ENCODE measurements at regions not wholly inside any gene's neighbourhood (a gene's known extent, or its start where the extent isn't known, plus 50 kb on each side); places are given as distances from the start of the nearest gene placed in this dataset.

DNA sequence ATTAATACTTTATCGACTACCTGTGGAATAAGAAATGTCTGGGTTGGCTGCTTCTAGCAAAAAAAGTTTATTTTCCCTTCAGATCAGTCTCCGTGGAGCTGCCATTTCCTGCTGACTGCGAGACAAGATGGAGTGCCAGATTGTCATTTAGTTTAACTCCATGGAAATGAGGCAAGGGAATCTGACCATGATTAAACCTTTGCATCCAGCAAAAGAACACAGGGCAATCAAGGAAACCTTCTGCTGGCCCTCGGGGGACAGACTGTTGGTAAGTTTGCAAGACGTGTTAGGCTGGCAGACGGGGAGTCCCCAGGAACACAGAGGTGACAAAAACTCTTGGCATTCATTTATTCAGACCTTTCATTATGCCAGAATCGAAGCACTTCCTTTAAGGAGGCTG lies 52.2 kb upstream of the SPACA1 start:
- DNase-seq, result no peak

DNA sequence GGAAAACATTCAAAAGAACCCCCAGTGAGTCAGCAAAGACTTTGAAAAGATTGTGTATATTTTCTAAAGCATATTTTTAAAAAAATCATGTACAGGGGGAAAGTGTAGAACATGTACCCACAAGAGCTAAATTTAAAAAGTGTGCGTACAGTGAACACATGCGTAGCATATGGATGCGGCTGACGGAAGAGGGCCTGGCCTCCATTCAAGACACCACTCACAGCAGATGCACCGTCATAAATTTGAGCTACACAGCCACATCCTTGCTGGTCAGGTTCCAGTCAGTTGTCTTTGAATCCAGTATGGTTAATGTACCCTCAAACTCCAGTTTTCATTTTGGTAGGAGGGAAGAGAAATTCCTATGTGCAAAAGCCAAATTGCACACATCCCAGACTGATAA lies 54.3 kb upstream of the SPACA1 start:
- no peak for DNase-seq

DNA sequence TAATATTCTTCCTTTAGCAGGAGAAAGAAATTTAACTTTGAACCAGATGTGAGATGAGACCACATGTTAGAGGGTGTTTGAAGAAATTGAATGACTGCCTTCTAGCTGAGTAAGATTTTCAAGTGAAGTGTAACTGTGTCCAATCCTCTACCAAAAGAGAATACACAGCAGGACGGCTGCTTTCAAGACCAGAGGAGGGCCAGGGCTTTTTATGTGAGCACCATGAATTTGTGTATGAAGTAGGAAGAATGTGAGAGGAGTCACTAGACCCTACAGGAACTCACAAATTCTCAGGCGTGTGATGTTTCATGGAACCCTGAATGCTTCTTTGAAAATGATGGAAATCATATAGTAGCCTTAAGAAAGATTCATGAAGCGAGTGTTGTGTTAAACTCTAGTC lies 56.8 kb upstream of the SPACA1 start:
- DNase-seq, result no peak

DNA sequence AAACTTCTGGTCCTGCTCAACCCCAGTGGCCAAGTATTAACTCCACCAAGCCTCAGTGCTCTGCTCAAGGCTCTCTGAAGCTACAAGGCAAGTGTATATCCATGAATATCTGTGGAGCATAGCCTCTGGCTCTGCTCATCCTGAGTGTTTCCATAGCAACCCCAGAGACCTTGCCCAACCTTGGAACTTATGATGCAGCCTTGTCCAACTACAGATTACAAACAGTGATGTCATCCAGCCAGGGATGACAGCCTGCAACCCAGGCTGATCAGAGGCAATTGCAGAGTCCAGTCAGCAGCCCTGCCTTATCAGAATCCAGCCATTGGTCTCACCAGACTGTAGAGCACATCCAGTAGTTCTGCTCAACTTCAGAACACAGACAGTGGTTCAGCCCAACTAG lies 65.5 kb upstream of the SPACA1 start:
- no peak for DNase-seq

DNA sequence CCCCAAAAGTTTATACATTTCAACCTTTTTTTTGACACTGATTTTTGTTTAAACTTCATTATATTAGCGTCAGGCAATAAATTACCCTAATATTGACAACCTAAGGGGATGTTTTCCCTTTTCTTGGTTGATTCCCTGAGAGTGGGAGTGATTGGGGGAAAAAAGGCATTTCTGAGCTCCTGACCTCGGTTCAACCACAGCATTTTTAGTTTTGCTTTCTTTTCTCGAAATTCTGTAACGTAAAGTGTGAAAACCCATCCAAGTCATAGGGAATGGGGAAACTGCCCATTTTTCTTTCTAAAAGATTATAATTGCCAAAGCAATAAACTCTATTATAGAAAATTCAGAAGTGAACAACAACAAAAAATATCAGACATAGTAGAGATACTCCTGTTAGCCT lies 67.9 kb upstream of the SPACA1 start:
- no peak for DNase-seq

DNA sequence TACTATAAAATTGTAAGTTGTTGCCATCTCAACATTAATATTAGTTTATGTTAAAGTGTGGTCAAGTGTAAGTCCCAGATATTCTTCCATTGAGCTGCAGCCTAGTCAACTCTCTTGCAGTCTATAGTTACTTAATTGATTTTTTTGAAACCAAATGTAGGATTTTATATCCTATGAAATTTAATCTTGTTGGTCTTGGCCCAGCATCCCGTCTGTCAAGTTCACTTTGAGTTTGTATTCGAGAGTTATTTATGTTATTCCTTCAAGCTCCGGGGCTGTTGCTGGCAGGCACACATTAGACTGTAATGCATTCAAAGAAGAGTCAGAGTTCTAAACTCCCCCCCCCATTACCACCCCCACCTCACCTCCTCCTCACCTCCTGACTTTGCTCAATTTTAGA lies 71.0 kb upstream of the SPACA1 start:
- no peak for DNase-seq

DNA sequence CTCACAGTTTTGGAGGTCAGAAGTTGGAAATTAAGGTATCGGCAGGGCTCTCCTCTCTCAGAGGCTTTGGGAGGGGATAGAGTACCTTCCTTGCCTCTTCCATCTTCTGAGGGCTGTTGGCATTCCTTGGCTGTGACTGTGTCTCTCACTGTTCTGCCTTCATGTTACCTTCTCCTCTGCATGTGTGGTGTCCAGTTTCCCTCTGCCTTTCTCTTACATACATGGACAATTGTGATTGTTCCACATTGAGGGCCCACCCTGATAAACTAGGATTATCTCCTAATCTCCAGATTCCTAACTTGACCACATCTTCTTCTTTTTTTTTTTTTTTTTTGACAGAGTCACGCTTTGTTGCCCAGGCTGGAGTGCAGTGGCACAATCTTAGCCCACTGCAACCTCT lies 72.1 kb upstream of the SPACA1 start:
- DNase-seq, result no peak

DNA sequence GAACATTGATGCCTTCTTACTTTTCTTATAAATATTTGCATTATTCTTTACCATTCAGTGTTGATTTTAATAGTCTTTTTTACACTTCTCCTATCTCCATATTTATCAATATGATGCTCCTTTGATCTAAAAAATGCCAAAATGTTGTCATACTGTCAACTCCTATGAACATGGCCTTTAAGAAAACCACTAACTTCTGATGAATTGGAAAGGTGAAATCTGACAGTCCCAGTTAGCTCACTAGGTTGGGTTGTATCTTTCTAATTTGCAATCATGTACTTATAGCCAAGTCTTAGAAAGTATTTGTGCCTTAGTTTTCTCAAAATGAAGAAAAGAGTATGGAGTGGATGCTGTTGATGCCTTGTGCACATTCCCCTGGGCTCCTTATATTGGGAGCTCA lies 75.4 kb upstream of the SPACA1 start:
- no peak for DNase-seq

DNA sequence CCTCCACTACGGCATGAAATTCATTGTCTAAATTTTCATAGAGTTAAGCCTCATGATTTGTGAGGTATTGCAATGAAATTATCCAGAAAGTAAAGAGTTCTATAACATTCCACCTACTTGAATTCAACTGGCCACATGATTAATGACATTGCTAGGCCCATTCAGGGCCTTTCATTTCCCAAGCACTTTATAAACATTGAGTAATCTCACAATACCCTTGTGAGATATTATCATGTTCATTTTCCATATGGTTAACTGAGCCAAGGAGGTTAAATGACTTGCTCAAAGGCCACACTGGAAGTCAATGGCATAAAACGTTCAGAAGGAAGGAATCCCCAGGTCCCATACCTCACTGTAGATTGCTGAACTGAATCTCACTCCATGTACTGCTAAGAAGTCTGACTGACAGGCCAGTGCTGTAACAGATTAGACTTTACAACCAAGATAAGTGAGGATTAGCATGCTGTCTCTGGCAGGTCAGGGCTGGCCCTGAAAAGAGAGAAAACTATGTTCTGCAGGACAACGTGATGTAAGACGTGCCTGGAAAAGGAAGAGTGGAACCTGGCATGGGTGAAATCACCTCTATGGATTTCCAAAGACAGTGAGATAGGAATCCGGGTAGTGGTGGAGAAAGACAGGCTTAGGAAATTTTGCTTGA lies 75.9 kb upstream of the SPACA1 start:
- DNase-seq, result no peak

DNA sequence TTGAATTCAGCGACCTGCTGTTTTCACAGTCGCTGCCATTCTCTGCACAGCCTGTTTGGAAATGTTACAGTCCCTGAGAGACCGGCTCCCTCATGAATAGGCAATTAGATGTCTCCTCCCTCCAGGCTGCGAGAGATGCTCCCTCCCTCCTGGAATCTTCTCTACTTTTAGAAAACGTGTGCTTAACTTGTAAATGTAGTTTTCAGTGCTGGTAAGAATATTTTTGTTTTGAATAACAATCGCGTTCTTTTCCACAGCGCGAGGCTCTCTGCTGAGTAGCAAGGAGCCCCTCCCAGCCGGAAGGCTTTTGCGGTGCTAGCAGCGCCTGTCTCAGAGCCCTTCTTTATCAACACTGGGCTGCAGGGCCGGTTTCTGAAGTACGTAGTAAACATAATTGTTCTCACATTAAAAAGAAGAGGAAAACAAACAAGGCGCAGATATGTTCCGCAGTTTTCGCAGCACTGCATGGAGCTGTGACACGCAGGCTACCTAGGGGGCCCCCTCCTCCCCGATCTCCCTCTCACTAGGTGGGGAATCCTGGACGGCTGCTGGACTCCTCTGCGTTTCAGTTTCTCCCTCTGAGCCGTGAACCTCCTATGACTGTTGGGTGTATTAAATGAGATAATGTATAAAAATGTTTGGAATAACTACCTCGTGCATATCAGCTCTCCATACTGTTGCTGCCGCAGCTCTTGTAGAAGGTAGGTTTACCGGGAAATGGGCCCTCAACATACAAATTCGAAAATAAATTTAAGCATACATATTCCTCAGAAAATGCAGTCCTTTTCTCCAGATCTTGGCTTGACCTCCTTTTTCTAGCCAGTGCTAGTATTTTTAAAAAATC lies 79.0 kb upstream of the SPACA1 start:
- DNase-seq, result peak in 1 of 2 experiments; percentile 18

DNA sequence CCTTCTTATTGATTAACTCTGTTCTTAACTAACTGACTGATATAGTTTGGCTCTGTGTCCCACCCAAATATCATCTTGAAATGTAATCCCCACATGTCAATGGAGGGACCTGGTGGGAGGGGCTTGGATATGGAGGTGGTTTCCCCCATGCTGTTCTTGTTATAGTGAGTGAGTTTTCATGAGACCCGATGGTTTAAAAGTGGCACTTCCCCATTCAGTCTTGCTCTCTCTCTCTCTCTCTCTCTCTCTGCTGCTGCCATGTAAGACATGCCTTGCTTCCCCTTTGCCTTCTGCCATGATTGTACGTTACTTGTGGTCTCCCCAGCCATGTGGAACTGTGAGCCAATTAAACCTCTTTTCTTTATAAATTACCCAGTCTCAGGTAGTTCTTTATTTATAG lies 81.8 kb upstream of the SPACA1 start:
- DNase-seq, result no peak

DNA sequence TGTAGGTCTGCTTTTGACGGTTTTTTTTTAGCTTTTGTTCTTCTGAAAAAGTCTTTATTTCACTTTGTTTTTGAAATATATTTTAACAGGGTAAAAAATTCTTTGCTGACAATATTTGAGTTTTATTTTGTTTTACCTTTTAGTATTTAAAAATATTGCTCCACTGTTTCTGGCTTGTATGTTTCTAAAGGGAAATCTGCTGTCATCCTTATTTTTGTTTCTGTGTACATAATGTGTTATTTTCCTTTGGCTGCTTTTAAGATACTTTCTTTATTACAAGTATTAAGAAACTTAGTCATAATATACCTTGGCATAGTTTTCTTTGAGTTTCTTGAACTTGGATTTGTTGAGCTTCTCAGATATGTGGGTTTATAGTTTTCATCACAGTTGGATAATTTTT lies 88.6 kb upstream of the SPACA1 start:
- no peak for DNase-seq

DNA sequence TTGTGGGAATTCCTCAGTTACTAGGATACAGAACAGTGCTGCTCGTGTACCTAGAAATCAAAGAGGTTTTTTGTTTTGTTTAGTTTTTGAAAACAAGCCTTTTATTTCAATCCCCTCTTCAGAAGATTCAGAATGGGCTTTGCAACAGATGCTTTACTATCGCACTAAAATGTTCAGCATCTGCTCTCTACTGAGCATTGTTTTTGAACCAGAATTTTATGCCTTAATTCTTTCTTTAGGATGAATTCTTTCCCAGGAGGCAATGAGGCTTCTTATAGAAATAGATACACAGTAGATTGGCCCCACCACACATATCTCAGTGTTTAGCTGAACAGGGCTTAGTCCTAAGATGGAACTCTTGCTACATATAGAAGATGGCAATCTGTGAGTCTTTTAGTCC lies 95.9 kb upstream of the SPACA1 start:
- DNase-seq, result no peak

DNA sequence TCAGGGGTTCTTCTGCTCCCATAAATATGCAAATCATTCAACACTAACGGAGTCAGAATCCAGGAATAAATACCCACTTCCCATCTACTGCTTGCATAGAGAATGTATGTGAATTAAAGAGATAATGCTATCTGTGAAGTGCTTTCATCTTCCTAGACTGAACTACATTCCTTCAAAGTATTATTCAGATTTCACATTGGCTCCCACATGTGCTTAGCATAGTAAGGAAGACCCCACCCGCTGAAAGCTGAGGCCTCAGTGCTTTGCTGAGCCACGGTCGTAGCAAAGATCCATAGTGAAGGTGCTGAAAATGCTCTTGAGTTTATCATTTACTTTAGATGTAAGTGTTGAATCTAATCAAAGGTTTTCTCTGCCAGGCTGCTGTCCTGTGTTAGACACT lies 97.0 kb upstream of the SPACA1 start:
- DNase-seq, result no peak

DNA sequence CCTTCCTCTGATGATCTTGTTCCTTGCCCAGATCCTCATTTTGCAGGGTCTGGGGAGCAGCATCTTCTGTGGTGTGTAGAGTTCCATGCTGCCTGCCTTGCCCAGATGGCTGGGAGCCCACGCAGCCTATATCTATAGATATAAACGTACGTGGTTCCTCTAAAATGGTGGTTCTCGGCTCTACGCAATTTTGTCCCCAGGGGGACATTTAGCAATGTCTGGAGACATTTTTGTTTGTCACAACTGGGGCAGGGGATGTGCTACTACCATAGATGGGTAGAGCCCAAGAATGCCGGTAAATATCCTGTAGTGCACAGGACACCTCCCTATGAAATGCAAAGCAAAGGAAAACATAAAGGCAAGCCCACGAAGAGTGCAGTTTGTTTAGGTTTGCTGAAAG lies 98.4 kb upstream of the SPACA1 start:
- no peak for DNase-seq

DNA sequence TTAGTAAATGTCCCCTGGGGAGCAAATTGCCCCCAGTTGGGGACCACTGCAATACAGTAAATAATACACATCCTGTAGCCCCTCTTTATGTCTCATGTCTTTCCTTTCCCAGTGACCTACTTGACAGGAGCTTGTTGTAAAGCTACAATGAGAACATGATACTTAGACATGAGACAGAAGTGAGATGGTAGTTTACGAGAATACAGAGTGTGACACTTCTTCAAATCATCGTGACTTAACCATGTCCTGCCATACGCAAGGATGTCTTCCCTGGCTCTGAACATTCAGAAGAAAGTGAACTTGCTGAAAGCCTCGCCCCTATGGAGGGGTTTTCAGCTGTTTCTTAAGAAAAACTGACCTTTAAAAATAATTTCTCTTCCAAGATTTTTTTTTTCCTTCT lies 101.0 kb upstream of the SPACA1 start:
- no peak for DNase-seq

DNA sequence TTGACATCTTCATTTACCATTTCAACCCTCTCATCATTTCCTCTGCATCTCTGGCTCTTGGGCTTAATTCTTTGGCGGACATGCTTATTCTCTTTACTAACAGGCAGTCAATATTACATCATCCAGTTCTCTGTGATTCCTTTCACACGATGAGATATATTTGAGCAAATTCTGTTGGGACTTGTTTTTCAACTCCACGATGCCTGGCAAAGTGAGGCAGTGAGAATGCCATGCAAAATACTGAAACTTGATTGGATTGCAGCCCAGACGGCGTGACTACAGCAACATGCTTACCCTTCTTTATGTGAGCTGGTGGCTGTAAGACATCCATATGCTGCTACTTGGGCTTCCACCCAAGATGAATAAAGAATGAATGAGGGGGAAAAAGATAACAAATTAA lies 101.7 kb upstream of the SPACA1 start:
- no peak for DNase-seq

DNA sequence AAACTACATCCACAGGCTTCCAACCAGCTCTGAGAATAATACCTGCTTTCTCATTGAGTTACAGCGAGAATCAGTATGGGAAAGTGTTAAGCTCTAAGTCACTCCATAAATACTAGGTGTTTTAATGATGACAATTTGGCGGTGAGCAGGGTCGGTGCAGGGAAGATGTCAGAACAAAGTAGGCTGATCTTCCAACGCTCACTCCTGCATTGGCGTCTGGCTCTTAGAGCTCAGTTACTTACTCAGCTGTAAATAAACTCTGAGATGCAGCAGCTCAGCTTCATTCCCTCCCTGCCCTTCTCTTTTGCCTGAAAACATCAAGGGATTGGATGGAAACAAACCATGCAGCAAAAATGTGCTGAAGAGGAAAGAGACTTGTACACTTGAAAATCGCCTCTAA lies 102.5 kb upstream of the SPACA1 start:
- no peak for DNase-seq

DNA sequence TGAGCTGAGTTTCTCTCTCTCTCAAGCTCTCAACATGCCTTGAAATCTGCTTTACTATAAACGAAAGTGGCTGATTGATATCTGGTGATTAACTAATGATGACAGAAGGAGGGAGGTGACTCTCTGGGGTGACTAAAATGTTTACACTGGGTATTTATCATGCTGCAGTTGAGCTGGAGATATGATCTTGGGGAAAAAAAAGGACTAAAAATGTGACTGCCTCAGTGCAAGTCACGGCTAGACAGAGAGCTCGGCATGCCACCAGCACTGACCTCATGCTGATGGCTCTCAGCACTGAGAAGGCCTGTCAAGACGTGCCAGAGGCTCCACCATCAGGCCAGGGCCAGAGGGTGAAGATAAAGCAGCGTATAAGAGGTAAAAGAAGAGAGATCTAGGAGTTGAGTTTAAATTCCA lies 103.1 kb upstream of the SPACA1 start:
- no peak for DNase-seq

DNA sequence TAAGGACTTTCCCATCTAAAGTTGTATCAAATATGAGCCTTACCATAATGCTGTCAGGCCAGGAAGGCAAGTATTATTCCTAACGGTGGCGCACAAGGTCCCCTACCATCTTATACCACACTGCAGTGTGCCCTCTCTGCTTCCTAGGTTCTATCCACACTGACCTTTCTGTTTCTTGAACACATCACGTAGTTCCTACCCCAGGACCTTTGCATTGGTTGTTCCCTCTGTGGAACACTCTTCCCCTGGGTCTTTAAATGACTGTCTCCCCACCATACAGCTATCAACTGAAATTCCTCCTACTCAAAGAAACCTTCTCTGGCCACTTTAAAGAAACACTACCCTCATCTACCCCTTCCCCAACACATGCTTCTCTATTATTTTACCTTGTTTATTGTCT lies 104.5 kb upstream of the SPACA1 start:
- DNase-seq, result no peak

DNA sequence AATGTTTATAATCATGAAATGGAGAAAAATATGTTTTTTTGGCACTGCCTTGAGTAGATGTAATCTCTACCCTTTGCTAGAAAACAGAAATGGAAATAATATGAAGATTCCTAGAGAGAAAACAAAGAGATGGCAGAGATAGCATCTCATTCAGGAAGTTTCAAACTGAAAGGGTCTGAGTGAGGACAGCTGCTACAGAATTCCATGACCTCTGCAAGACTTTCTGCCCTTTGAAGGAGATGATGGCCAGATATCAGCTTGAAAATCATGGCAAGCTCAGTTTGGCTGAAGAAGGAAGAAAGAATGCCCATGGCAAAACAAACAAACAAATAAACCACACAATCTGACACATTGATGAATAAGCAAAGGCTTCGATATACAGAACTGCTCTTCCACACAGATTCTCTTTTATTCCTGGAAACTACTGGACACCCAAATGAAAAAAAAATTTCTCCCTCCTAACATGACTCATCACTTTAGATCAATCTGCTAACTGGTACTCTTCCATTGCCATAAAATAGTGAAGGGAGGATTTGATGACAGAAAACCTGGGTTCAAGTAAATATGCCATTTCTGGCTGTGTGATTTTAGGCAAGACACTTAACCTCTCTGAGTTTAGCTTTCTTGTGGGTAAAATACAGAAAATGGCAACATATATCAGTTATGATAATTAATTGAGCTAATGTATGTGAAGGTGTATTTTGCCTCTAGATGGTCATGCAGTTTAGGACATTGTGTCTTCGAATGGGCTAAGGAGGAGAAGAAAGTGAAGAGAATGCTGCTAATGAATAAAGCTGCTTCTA lies 105.9 kb upstream of the SPACA1 start:
- no peak for DNase-seq

DNA sequence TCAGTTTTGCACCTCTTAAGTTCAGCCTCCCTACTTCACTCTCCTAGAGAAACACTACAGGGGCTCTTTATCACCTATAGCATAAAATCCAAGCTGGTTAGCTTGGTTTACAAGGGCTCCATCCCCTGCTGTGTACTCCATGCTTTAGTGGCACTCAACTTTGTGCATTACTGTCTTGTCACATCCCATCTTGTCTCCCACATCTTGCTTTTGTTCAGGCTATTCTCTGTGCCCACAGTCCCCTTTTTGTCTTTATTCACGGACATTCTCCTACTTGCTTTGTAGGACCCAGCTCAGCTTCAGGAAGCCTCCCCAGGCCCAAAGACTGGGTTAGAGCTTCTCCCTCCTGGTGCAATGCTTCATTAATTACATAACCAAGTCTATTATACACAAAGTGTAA lies 107.9 kb upstream of the SPACA1 start:
- no peak for DNase-seq

DNA sequence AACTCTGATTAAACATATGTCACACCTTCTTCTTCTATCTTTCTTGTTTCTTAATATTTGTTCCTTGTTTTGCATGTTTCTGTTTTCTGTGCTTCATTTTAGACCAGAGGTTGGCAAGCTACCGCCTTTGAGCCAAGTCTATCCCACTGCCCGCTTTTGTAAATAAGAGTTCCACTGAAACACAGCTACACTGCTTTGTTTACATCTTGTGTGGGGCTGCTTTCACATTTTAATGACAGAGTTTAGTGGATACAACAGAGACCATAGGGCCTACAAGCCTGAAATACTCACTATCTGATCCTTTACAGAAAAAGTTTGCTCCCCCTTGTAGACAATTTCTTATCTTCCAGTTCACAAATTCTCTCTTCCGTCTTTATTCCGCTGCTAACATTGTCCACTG lies 109.4 kb upstream of the SPACA1 start:
- no peak for DNase-seq

DNA sequence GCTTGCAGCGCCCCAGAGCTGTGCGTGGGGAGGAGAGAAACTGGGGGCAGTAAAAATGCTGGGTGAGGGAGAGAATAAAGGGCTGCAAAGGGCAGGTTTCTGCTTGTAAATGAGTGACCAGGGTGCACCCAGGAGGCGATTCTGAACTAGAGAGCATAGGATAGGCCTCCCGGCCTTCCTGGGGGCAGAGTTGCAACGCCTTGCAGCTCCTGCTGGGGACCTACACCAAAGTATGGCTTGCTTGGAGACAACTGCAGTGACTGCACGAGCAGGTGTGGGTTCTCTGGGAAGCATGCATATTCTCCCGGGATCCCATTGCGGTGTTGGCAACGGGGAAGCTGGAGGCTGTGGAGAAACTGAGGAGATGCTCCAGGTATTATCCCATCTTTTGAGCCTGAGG lies 111.6 kb upstream of the SPACA1 start:
- DNase-seq, result no peak

Measured in activated T-cell treated with anti-CD3 and anti-CD28 coated beads, Interleukin-2, amount 50 U/mL, for 48 hours (primary cell).